ENCODE measurements at regions not wholly inside any gene's neighbourhood (a gene's known extent, or its start where the extent isn't known, plus 50 kb on each side); places are given as distances from the start of the nearest gene placed in this dataset.

GRCh38 chr2:111684611-111685010, 199.4 kb downstream of the ANAPC1 start:
- Mint-ChIP-seq H3K4me1 (no peaks in the 10 kb centered on the region), H3K27ac (no peak overlapping the region), H3K27me3 (no peaks in the 10 kb centered on the region), H3K4me3 (no peak overlapping the region), H3K9me3 (no peaks in the 10 kb centered on the region), H3K36me3 (ENCODE audit: low read depth) (no peaks in the 10 kb centered on the region)
- ATAC-seq (ENCODE audit: low read depth) (no peak), DNase-seq (no peak)
- no peak for TF ChIP-seq CTCF (IDR thresholded peaks at IDR 0.05)
- intact Hi-C loops (cut with micrococcal nuclease), result no loop called here
- POLR2A ChIA-PET, result no interaction called here
- CTCF ChIA-PET, result no interaction called here

- CTCF ChIA-PET, result no interaction called here
- no peaks in the 10 kb centered on the region for H3K27me3 Mint-ChIP-seq
- no peaks in the 10 kb centered on the region for H3K9me3 Mint-ChIP-seq
Measured at GRCh38 chr2:111685342-111685741, 198.7 kb downstream of the ANAPC1 start.

GRCh38 chr2:111686994-111687393, 197.0 kb downstream of the ANAPC1 start:
- CTCF ChIA-PET, result no interaction called here
- Mint-ChIP-seq H3K36me3 (ENCODE audit: low read depth) (no peaks in the 10 kb centered on the region), H3K27me3 (no peaks in the 10 kb centered on the region), H3K27ac (no peak overlapping the region), H3K9me3 (no peaks in the 10 kb centered on the region), H3K4me1 (no peaks in the 10 kb centered on the region), H3K4me3 (no peak overlapping the region)
- DNase-seq, result no peak
- ATAC-seq (ENCODE audit: low read depth), result no peak
- intact Hi-C loops (cut with micrococcal nuclease), result no loop called here
- POLR2A ChIA-PET, result no interaction called here
- TF ChIP-seq CTCF (IDR thresholded peaks at IDR 0.05), result no peak

More at GRCh38 chr2:111685342-111685741, 198.7 kb downstream of the ANAPC1 start:
- Mint-ChIP-seq H3K36me3 (ENCODE audit: low read depth) (no peaks in the 10 kb centered on the region), H3K4me1 (no peaks in the 10 kb centered on the region), H3K4me3 (no peak overlapping the region), H3K27ac (no peak overlapping the region)
- TF ChIP-seq CTCF (IDR thresholded peaks at IDR 0.05), result no peak
- ATAC-seq (ENCODE audit: low read depth) (no peak), DNase-seq (no peak)
- intact Hi-C loops (cut with micrococcal nuclease), result no loop called here
- POLR2A ChIA-PET, result no interaction called here

GRCh38 chr2:111687911-111688310, 196.1 kb downstream of the ANAPC1 start:
- intact Hi-C loops (cut with micrococcal nuclease), result no loop called here
- DNase-seq (no peak), ATAC-seq (ENCODE audit: low read depth) (no peak)
- TF ChIP-seq CTCF (IDR thresholded peaks at IDR 0.05), result no peak
- POLR2A ChIA-PET, result no interaction called here
- H3K4me3 Mint-ChIP-seq, result no peak overlapping the region
- H3K27ac Mint-ChIP-seq, result no peak overlapping the region
- no peaks in the 10 kb centered on the region for H3K9me3 Mint-ChIP-seq
- H3K36me3 Mint-ChIP-seq (ENCODE audit: low read depth), result no peaks in the 10 kb centered on the region
- no peaks in the 10 kb centered on the region for H3K4me1 Mint-ChIP-seq
- CTCF ChIA-PET, result no interaction called here
- no peaks in the 10 kb centered on the region for H3K27me3 Mint-ChIP-seq

GRCh38 chr2:111688482-111688881, 195.5 kb downstream of the ANAPC1 start:
- ChIA-PET CTCF (no interaction called here), POLR2A (no interaction called here)
- intact Hi-C loops (cut with micrococcal nuclease), result no loop called here
- Mint-ChIP-seq H3K9me3 (no peaks in the 10 kb centered on the region), H3K4me3 (no peak overlapping the region), H3K27ac (no peak overlapping the region), H3K4me1 (no peaks in the 10 kb centered on the region), H3K27me3 (no peaks in the 10 kb centered on the region), H3K36me3 (ENCODE audit: low read depth) (no peaks in the 10 kb centered on the region)
- ATAC-seq (ENCODE audit: low read depth), result no peak
- no peak for DNase-seq
- no peak for TF ChIP-seq CTCF (IDR thresholded peaks at IDR 0.05)

Measured in activated B cell treated with CpG ODN at 0.5 μM for 24 hours (primary cell).